B cell (primary cell): ENCODE measurements at regions not wholly inside any gene's neighbourhood (a gene's known extent, or its start where the extent isn't known, plus 50 kb on each side); places are given as distances from the start of the nearest gene placed in this dataset.
A peak's percentile ranks its signal among the peaks of the same experiment; 100 is the strongest.

Experiments
- ATAC-seq: fragments of 200-7000 bp; cut with Tn5 transposase; one replicate; pipeline ENCODE4 v1.10.0; 2021; ENCODE audit warnings: low read depth, mild to moderate bottlenecking, moderate number of reproducible peaks, moderate library complexity
- CTCF ChIA-PET: fragments of 350-600 bp; sonication (Branson Sonifier 250); formaldehyde crosslinking; loops from one replicate; lab custom pipeline; 2021; ENCODE audit warnings: antibody characterized with exemption, inconsistent platforms; lab: Charles Lee
- POLR2A ChIA-PET: fragments of 350-600 bp; sonication (Branson Sonifier 250); formaldehyde crosslinking; loops from one replicate; lab custom pipeline; 2021; ENCODE audit warnings: antibody characterized with exemption; lab: Charles Lee
- DNase-seq: peaks from one replicate; pipeline ENCODE4 v3.0.0; 2013
- H2AFZ ChIP-seq: 2 replicates; pipeline ENCODE4 v1.6.1; 2012; ENCODE audit warnings: mild to moderate bottlenecking, low read depth, low read length; ENCODE audit not compliant: insufficient read depth, poor library complexity, severe bottlenecking
- H3K27ac ChIP-seq, 2 donors: 1 replicate in 1 of 2; 2 replicates in 1 of 2; pipeline ENCODE4 v1.5.1; 2012 to 2013; ENCODE audit warnings: low read length in 2 of 2, mild to moderate bottlenecking in 2 of 2, moderate library complexity in 1 of 2
- H3K27me3 ChIP-seq, 4 experiments: fragments of 200-600 bp in 1 of 4; sonication (generic) in 1 of 4; replicated peaks in 1 of 4; 1 replicate in 2 of 4; 2 replicates in 2 of 4; pipeline versions ENCODE4 v1.6.1 to v1.7.0; 2013 to 2016; ENCODE audit warnings: low read length in 3 of 4, mild to moderate bottlenecking in 2 of 4, mixed read lengths in 1 of 4, moderate library complexity in 1 of 4; ENCODE audit not compliant: insufficient read depth in 4 of 4, control insufficient read depth in 3 of 4; ENCODE audit errors: control extremely low read depth in 1 of 4
- H3K36me3 ChIP-seq, 2 experiments: replicated peaks in 1 of 2; 1 replicate in 1 of 2; 2 replicates in 1 of 2; pipeline versions ENCODE4 v1.6.1 to v1.7.1; 2013; ENCODE audit warnings: low read length in 1 of 2; ENCODE audit not compliant: insufficient read depth in 2 of 2, control insufficient read depth in 1 of 2; ENCODE audit errors: control extremely low read depth in 1 of 2, extremely low read depth in 1 of 2
- H3K4me1 ChIP-seq, 2 donors: fragments of 200-600 bp in 1 of 2; sonication (generic) in 1 of 2; 1 replicate in 1 of 2; 2 replicates in 1 of 2; pipeline versions ENCODE4 v1.5.1 to v1.6.1; 2013 to 2017; ENCODE audit warnings: low read length in 2 of 2; ENCODE audit not compliant: control insufficient read depth in 2 of 2, insufficient read depth in 2 of 2
- H3K4me2 ChIP-seq: replicated peaks from 2 replicates; pipeline ENCODE3; 2012; ENCODE audit warnings: mild to moderate bottlenecking, low read depth, low read length; ENCODE audit not compliant: poor library complexity, severe bottlenecking
- H3K4me3 ChIP-seq, 5 experiments: fragments of 200-600 bp in 1 of 5; sonication (generic) in 1 of 5; 1 replicate in 3 of 5; 2 replicates in 2 of 5; pipeline versions ENCODE4 v1.5.1 to v1.7.0; 2011 to 2016; ENCODE audit warnings: low read length in 4 of 5, mild to moderate bottlenecking in 4 of 5, low read depth in 2 of 5, control low read depth in 1 of 5, moderate library complexity in 1 of 5; ENCODE audit not compliant: insufficient read depth in 1 of 5; ENCODE audit errors: control extremely low read depth in 1 of 5, extremely low read depth in 1 of 5
- H3K79me2 ChIP-seq: fragments of 200-600 bp; sonication (generic); one replicate; pipeline ENCODE4 v1.6.0; 2016; ENCODE audit warnings: low read length; ENCODE audit not compliant: control insufficient read depth, insufficient read depth
- H3K9ac ChIP-seq: fragments of 200-600 bp; sonication (generic); 2 replicates; pipeline ENCODE4 v1.6.1; 2017; ENCODE audit warnings: mild to moderate bottlenecking, low read length, moderate library complexity
- H3K9me3 ChIP-seq, 3 donors: one replicate each; pipeline versions ENCODE4 v1.6.1 to v1.7.1; 2013; ENCODE audit warnings: low read length in 2 of 3; ENCODE audit not compliant: control insufficient read depth in 2 of 3, insufficient read depth in 1 of 3; ENCODE audit errors: control extremely low read depth in 1 of 3
- H4K20me1 ChIP-seq: 2 replicates; pipeline ENCODE4 v1.6.0; 2012; ENCODE audit warnings: mild to moderate bottlenecking, low read length; ENCODE audit not compliant: insufficient read depth, control insufficient read depth, poor library complexity, severe bottlenecking
- H3K27ac Mint-ChIP-seq: one replicate; pipeline ENCODE4 v1.8.0; 2021; ENCODE audit warnings: mixed read lengths
- H3K27me3 Mint-ChIP-seq: one replicate; pipeline ENCODE4 v1.8.0; 2021; ENCODE audit warnings: mixed read lengths
- H3K4me1 Mint-ChIP-seq: one replicate; pipeline ENCODE4 v1.8.0; 2021; ENCODE audit warnings: mixed read lengths
- H3K4me3 Mint-ChIP-seq: one replicate; pipeline ENCODE4 v1.8.0; 2021; ENCODE audit warnings: mixed read lengths
- H3K9me3 Mint-ChIP-seq: one replicate; pipeline ENCODE4 v1.8.0; 2022; ENCODE audit warnings: mixed read lengths; ENCODE audit not compliant: insufficient read depth
- EZH2 ChIP-seq: IDR thresholded peaks from 2 replicates; pipeline ENCODE4 v1.6.1; 2012; ENCODE audit warnings: borderline replicate concordance, low read depth, mild to moderate bottlenecking, moderate library complexity, low read length; ENCODE audit not compliant: insufficient read depth, poor library complexity, severe bottlenecking
- WGBS: methylation state at CpG from one replicate; pipeline ENCODE4 v1.1.5; 2013; ENCODE audit warnings: missing lambda C conversion rate; ENCODE audit not compliant: insufficient coverage; 5-methylcytosine and 5-hydroxymethylcytosine counted together
- intact Hi-C: fragments of 100-400 bp; cut with micrococcal nuclease; formaldehyde crosslinking; loops from one replicate; pipeline ENCODE4 v1.10.0; 2022
- TF ChIP-seq, protein P1 (sequence below): fragments of 200-600 bp; IDR thresholded peaks from one replicate; pipeline ENCODE4 v1.8.0; 2022; ENCODE audit warnings: antibody characterized with exemption, mild to moderate bottlenecking

DNA sequence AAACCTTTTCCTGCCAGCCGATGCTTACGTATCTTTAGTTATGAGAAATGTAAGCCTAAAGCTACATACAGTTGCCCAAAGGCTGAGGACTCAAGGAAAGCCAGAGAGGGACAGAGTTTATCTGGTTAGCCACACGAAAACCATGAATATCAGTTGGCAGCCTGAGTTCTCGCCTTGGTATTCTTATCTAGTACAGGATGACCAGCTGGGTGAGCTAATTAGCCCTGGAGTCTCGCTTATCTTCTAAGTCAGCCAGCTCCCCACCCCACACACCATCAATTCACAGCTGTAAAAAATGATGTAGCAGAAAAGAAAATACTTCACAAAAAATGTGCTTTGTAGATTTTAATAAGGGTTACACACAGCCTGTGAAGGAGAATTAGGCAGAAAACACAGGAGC lies 617.5 kb upstream of the SOX11 start:
- DNase-seq (no peak), ATAC-seq (no peak)
- H3K4me1 Mint-ChIP-seq = no peaks in the 10 kb centered on the region
- no peak overlapping the region for H3K27ac ChIP-seq
- H3K36me3 ChIP-seq = no peaks in the 10 kb centered on the region
- peaks cover 0 to 2% (median 0%) of the 10 kb centered on the region in 3 donors for H3K9me3 ChIP-seq
- no peak overlapping the region for H3K4me3 Mint-ChIP-seq
- H2AFZ ChIP-seq = no peak overlapping the region
- no peaks in the 10 kb centered on the region for H3K27me3 Mint-ChIP-seq
- 64% methylated on average over 3 of the region's 5 CpGs for WGBS
- H3K4me2 ChIP-seq = no peak overlapping the region
- H3K9me3 Mint-ChIP-seq = peaks cover 2% of the 10 kb centered on the region
- POLR2A ChIA-PET = no interaction called here
- intact Hi-C loops = no loop called here
- no peaks in the 10 kb centered on the region for H3K4me1 ChIP-seq
- TF ChIP-seq, protein P1, sequence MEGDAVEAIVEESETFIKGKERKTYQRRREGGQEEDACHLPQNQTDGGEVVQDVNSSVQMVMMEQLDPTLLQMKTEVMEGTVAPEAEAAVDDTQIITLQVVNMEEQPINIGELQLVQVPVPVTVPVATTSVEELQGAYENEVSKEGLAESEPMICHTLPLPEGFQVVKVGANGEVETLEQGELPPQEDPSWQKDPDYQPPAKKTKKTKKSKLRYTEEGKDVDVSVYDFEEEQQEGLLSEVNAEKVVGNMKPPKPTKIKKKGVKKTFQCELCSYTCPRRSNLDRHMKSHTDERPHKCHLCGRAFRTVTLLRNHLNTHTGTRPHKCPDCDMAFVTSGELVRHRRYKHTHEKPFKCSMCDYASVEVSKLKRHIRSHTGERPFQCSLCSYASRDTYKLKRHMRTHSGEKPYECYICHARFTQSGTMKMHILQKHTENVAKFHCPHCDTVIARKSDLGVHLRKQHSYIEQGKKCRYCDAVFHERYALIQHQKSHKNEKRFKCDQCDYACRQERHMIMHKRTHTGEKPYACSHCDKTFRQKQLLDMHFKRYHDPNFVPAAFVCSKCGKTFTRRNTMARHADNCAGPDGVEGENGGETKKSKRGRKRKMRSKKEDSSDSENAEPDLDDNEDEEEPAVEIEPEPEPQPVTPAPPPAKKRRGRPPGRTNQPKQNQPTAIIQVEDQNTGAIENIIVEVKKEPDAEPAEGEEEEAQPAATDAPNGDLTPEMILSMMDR = no peak
- no peak for TF ChIP-seq EZH2
- CTCF ChIA-PET = no interaction called here
- no peaks in the 10 kb centered on the region for H3K79me2 ChIP-seq
- no peak overlapping the region for H3K4me3 ChIP-seq
- H3K9ac ChIP-seq = no peak overlapping the region
- H3K27me3 ChIP-seq = no peaks in the 10 kb centered on the region
- no peak overlapping the region for H3K27ac Mint-ChIP-seq
- H4K20me1 ChIP-seq = no peaks in the 10 kb centered on the region

DNA sequence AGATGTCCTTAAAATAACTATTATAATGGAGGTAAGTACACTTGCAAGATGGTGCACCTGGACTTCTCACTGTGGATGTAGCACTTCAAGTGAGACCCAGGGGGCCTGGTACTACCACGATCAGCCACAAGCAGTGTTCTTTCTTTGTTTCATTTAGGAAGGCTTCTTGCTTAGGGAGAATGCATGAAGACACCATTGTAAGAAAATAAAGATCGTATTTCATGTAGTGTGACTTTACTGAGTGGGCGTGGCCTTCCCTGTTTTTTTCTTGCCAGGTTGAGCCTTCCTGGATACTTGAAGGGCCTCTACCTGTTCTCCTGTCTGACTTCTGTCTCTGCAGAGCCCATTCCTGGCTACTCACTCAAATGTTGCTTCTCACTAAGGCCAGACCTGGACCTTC lies 615.6 kb upstream of the SOX11 start:
- H3K4me2 ChIP-seq = no peak overlapping the region
- H3K27me3 ChIP-seq = no peaks in the 10 kb centered on the region
- CTCF ChIA-PET = no interaction called here
- H3K9me3 ChIP-seq = peaks cover 0 to 2% (median 0%) of the 10 kb centered on the region in 3 donors
- ATAC-seq (no peak), DNase-seq (peak; percentile 2)
- H4K20me1 ChIP-seq = no peaks in the 10 kb centered on the region
- no peak overlapping the region for H3K27ac ChIP-seq
- no peak overlapping the region for H3K9ac ChIP-seq
- Mint-ChIP-seq H3K4me3 (no peak overlapping the region), H3K9me3 (peaks cover 2% of the 10 kb centered on the region), H3K27me3 (no peaks in the 10 kb centered on the region), H3K27ac (no peak overlapping the region), H3K4me1 (no peaks in the 10 kb centered on the region)
- WGBS = 92% methylated on average over 2 of the region's 3 CpGs
- H2AFZ ChIP-seq = no peak overlapping the region
- TF ChIP-seq, protein P1 = no peak
- TF ChIP-seq EZH2 = no peak
- POLR2A ChIA-PET = no interaction called here
- H3K4me3 ChIP-seq = no peak overlapping the region
- no peaks in the 10 kb centered on the region for H3K79me2 ChIP-seq
- H3K4me1 ChIP-seq = no peaks in the 10 kb centered on the region
- no peaks in the 10 kb centered on the region for H3K36me3 ChIP-seq
- intact Hi-C loops = no loop called here
